Right atrium auricular region (tissue), 2 donors: ENCODE measurements at regions not wholly inside any gene's neighbourhood (a gene's known extent, or its start where the extent isn't known, plus 50 kb on each side); places are given as distances from the start of the nearest gene placed in this dataset.

Experiments
- DNase-seq: peaks from one replicate; pipeline ENCODE4 v3.0.0-alpha.2; 2019; ENCODE audit warnings: low spot score
- H3K27ac ChIP-seq, 2 donors: fragments of 200-600 bp; sonication (generic); 1 replicate in 1 of 2; 2 replicates in 1 of 2; pipeline ENCODE4 v1.5.1; 2016 to 2019
- H3K27me3 ChIP-seq, 2 donors: fragments of 200-600 bp; sonication (generic); one replicate each; pipeline versions ENCODE4 v1.5.1 to v1.6.0; 2017 to 2019
- H3K36me3 ChIP-seq: fragments of 200-600 bp; sonication (generic); one replicate; pipeline ENCODE4 v1.5.1; 2016
- H3K4me1 ChIP-seq, 2 donors: fragments of 200-600 bp; sonication (generic); one replicate each; pipeline versions ENCODE4 v1.5.1 to v1.6.0; 2017 to 2019
- H3K4me3 ChIP-seq, 2 donors: fragments of 200-600 bp; sonication (generic); 1 replicate in 1 of 2; 2 replicates in 1 of 2; pipeline ENCODE4 v1.5.1; 2017 to 2019; ENCODE audit warnings: mild to moderate bottlenecking in 1 of 2, moderate library complexity in 1 of 2
- H3K9me3 ChIP-seq, 2 donors: fragments of 200-600 bp; sonication (generic); one replicate each; pipeline ENCODE4 v1.5.1; 2019
- TF ChIP-seq, protein P1 (sequence below), 2 donors: fragments of 200-600 bp; sonication (generic); IDR thresholded peaks; one replicate each; pipeline ENCODE4 v1.5.1; 2019; ENCODE audit warnings: antibody characterized with exemption in 2 of 2

DNA sequence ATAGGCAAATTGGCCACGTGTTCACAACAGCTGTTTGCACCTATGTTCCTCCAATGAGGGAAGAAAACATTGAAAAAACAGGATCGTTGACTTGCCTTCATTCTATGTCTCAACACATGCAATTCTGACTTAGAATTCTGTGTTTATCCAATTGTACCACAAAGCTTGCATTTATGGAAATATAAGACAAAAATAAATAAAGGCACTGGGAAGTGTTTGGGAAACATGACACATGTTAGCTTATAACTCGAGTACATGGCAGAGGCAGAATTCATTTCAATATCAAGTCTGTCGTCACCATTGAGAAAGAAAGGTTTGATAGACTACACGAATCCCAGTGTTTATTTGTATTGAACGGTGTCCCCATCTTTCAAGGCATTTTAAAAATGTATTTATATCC lies 291.2 kb downstream of the AHR start:
- no peaks in the 10 kb centered on the region for H3K9me3 ChIP-seq
- TF ChIP-seq, protein P1, sequence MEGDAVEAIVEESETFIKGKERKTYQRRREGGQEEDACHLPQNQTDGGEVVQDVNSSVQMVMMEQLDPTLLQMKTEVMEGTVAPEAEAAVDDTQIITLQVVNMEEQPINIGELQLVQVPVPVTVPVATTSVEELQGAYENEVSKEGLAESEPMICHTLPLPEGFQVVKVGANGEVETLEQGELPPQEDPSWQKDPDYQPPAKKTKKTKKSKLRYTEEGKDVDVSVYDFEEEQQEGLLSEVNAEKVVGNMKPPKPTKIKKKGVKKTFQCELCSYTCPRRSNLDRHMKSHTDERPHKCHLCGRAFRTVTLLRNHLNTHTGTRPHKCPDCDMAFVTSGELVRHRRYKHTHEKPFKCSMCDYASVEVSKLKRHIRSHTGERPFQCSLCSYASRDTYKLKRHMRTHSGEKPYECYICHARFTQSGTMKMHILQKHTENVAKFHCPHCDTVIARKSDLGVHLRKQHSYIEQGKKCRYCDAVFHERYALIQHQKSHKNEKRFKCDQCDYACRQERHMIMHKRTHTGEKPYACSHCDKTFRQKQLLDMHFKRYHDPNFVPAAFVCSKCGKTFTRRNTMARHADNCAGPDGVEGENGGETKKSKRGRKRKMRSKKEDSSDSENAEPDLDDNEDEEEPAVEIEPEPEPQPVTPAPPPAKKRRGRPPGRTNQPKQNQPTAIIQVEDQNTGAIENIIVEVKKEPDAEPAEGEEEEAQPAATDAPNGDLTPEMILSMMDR (IDR thresholded peaks at IDR 0.05), result no peak

DNA sequence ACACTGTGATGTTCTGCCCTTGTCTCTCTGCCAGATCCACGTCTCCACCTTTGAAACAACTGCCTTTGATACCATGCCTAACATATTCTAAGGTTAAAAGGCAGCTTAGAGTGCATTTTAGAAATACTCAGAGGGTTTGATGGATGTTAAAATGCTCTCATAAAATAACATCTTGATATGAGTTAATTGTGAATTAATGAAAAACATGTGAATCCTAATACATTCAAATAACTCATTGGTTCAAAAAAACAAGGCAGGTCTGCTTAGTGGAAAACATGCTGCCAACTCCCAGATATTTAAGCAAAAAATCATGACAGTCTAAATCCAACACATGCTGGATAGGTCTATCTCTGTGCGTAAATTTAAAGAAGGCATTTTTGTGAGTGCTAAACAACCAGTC lies 291.8 kb downstream of the AHR start:
- H3K36me3 ChIP-seq, result no peaks in the 10 kb centered on the region
- TF ChIP-seq, protein P1 (IDR thresholded peaks at IDR 0.05), result no peak

More for the DNA sequence above, 291.2 kb downstream of the AHR start:
- no peaks in the 10 kb centered on the region for H3K4me1 ChIP-seq
- no peak overlapping the region for H3K27ac ChIP-seq
- no peak overlapping the region for H3K4me3 ChIP-seq
- no peak for DNase-seq
- no peaks in the 10 kb centered on the region for H3K36me3 ChIP-seq
- H3K27me3 ChIP-seq, result no peaks in the 10 kb centered on the region

DNA sequence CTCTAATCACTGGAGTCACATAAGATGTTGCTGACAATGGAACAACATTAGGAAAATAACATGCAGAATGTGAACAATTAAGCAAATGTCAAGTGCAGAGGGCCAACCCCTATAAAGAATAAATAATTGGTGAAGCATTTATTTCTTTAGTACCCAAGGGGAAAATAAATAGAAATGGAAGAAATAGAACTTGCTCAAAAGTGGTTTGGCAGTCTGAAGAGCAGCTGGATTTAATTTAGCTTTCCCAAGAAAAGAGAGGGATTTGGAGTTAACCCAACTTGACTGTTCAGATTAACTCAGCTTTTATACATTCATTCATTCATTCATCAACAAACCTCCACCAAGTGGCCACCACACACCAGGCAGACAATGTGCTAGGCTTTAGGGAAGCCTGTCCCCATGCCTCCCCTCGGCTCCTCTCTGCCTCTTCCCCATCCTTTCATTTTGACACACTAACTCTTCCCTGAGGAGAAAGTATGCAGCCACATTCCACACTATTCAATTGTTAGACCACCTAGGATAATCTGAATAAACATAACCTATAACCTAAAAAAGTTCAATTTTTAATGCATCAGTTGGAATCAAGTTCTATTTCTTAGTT lies 295.5 kb downstream of the AHR start:
- Histone ChIP-seq H3K36me3 (no peaks in the 10 kb centered on the region), H3K9me3 (no peaks in the 10 kb centered on the region), H3K27me3 (no peaks in the 10 kb centered on the region), H3K4me1 (no peaks in the 10 kb centered on the region), H3K27ac (no peak overlapping the region), H3K4me3 (no peak overlapping the region)
- DNase-seq, result no peak
- TF ChIP-seq, protein P1 (IDR thresholded peaks at IDR 0.05), result no peak

More for the DNA sequence above, 291.8 kb downstream of the AHR start:
- Histone ChIP-seq H3K9me3 (no peaks in the 10 kb centered on the region), H3K4me3 (no peak overlapping the region), H3K4me1 (no peaks in the 10 kb centered on the region), H3K27me3 (no peaks in the 10 kb centered on the region), H3K27ac (no peak overlapping the region)
- DNase-seq, result no peak

DNA sequence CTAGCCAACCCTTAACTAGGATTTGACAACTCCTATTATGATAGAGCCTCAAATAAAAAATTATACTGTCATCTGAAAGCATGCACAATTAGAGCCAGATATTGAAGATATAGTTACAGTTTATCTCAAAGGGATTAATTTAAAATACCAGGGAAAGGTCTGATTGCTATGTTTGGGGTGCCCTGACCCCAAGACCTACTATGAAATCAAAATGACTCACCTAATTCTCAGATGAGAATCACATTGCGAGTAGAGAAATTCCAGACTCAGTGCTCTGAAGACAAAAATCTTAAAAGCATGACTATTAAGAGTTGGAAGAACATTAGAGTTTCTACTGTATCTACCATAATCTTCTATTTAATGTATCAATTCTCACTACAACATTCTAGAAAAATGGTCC lies 297.1 kb downstream of the AHR start:
- no peaks in the 10 kb centered on the region for H3K4me1 ChIP-seq
- H3K4me3 ChIP-seq, result no peak overlapping the region
- no peaks in the 10 kb centered on the region for H3K36me3 ChIP-seq
- TF ChIP-seq, protein P1 (IDR thresholded peaks at IDR 0.05), result no peak
- H3K9me3 ChIP-seq, result no peaks in the 10 kb centered on the region
- no peaks in the 10 kb centered on the region for H3K27me3 ChIP-seq
- no peak overlapping the region for H3K27ac ChIP-seq
- no peak for DNase-seq

DNA sequence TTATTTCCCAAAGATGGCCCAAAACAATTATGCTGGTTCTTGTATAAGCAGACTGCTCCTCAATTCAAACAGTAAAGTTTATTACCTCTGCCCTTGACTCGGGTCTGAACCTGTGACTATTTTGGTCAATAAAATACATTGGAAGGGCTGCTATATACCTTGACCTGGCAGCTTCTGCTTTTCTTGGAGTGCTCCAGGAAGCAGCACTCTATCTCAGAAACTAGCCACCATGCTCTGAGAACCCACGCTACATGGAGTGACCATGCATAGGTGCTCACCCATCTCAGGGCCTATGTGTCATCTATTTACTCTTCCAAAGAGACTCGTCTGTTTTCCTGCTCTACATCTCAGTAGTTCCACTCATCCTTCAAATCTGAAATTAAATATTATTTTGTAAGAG lies 299.9 kb downstream of the AHR start:
- Histone ChIP-seq H3K27ac (no peak overlapping the region), H3K27me3 (no peaks in the 10 kb centered on the region), H3K4me1 (no peaks in the 10 kb centered on the region), H3K9me3 (no peaks in the 10 kb centered on the region), H3K4me3 (no peak overlapping the region), H3K36me3 (no peaks in the 10 kb centered on the region)
- DNase-seq, result no peak
- TF ChIP-seq, protein P1 (IDR thresholded peaks at IDR 0.05), result no peak

DNA sequence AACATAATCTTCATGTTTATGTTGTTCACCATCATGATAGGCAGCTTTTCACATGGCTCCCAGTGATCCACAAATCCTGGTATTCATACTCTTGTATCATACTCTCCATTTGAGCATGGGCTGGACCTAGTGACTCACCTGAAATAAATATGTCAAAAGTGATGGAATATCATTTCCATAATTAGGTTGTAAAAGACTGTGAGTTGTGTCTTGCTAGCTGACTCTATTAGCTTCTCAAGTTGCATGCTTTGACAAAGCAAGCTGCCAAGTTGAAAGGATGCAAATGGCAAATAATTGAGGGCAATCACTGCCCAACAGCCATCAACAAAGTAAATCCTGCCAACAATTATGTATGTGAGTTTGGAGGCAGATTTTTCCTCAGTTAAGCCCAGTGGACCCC lies 300.4 kb downstream of the AHR start:
- no peak overlapping the region for H3K27ac ChIP-seq
- TF ChIP-seq, protein P1 (IDR thresholded peaks at IDR 0.05), result no peak
- no peaks in the 10 kb centered on the region for H3K36me3 ChIP-seq
- no peak for DNase-seq
- no peaks in the 10 kb centered on the region for H3K27me3 ChIP-seq
- peaks cover 0 to 4% of the 10 kb centered on the region in 2 donors for H3K9me3 ChIP-seq
- no peak overlapping the region for H3K4me3 ChIP-seq
- no peaks in the 10 kb centered on the region for H3K4me1 ChIP-seq
